ENCODE measurements at regions not wholly inside any gene's neighbourhood (a gene's known extent, or its start where the extent isn't known, plus 50 kb on each side); places are given as distances from the start of the nearest gene placed in this dataset.
"Not testable (repeated sequence)": the region's sequence is repeated elsewhere in the genome, so short reads cannot be mapped to it uniquely, and the experiment has no call there.

DNA sequence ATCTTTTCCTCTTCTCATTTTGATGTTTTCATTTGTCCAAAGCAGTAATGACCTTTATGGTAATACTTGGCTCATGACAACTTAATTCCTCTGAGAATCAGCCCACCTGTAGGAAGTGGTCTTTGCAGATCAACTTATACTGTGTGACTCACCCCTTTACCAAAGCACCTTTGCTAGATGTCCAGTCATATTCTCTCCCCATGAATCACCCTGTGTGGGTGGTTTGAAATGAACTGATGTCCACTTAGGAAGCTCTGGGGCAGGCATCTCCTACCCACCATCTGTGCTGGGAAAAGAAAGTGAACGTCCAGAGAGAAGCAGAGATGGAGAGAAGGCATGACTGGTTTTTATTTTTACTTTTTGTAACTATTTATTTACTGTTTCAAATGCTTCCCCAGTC lies 410.3 kb downstream of the KIF20B start:
- Histone ChIP-seq H3K79me2 (ENCODE audit: insufficient read depth, low read length) (no peaks in the 10 kb centered on the region), H3K27ac (ENCODE audit: low read depth, low read length) (peak overlapping the region; percentile 31), H3K4me2 (ENCODE audit: insufficient read depth, low read length) (peak overlapping the region; percentile 50), H3K4me3 (ENCODE audit: insufficient read depth, low read length) (no peak overlapping the region), H3K4me1 (ENCODE audit: insufficient read depth, low read length) (peaks cover 10% of the 10 kb centered on the region), H3K9me3 (ENCODE audit: low read depth, low read length) (no peaks in the 10 kb centered on the region), H2AFZ (ENCODE audit: low read length) (no peak overlapping the region), H3K27me3 (ENCODE audit: insufficient read depth, low read length) (no peaks in the 10 kb centered on the region), H3K36me3 (ENCODE audit: insufficient read depth, low read length) (no peaks in the 10 kb centered on the region), H4K20me1 (ENCODE audit: insufficient read depth, low read length) (no peaks in the 10 kb centered on the region)
- DNase-seq (ENCODE audit: insufficient read length, low spot score, missing footprints) = no peak
- no peak for TF ChIP-seq CTCF (IDR thresholded peaks at IDR 0.05; ENCODE audit: extremely low read depth, low read depth, low read length)

DNA sequence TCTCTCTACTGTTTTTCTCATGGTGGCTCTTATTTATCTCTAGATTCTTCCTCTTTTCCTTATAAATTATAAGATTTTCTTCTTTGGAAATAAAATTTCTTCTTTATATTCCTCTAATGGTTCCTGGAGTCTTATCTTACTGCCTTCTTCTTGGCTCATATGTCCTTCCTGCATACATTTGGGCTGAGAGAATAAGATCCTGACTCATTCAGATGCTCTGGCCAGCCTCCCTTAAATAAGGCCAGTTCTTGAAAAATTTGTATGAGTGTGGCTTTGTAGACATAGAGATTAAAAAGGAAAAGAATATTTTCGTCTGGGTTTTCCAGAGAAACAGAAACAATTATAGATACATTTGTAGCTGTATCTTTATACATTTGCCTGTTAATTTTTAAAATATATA lies 411.3 kb downstream of the KIF20B start:
- no peak overlapping the region for H3K4me2 ChIP-seq (ENCODE audit: insufficient read depth, low read length)
- H2AFZ ChIP-seq (ENCODE audit: low read length) = no peak overlapping the region
- H4K20me1 ChIP-seq (ENCODE audit: insufficient read depth, low read length) = no peaks in the 10 kb centered on the region
- no peaks in the 10 kb centered on the region for H3K79me2 ChIP-seq (ENCODE audit: insufficient read depth, low read length)
- peak; percentile 84 for DNase-seq (ENCODE audit: insufficient read length, low spot score, missing footprints)
- peaks cover 10% of the 10 kb centered on the region for H3K4me1 ChIP-seq (ENCODE audit: insufficient read depth, low read length)
- H3K4me3 ChIP-seq (ENCODE audit: insufficient read depth, low read length) = no peak overlapping the region
- H3K36me3 ChIP-seq (ENCODE audit: insufficient read depth, low read length) = no peaks in the 10 kb centered on the region
- no peaks in the 10 kb centered on the region for H3K27me3 ChIP-seq (ENCODE audit: insufficient read depth, low read length)
- no peak overlapping the region for H3K27ac ChIP-seq (ENCODE audit: low read depth, low read length)
- no peak for TF ChIP-seq CTCF (IDR thresholded peaks at IDR 0.05; ENCODE audit: extremely low read depth, low read depth, low read length)
- H3K9me3 ChIP-seq (ENCODE audit: low read depth, low read length) = no peaks in the 10 kb centered on the region

DNA sequence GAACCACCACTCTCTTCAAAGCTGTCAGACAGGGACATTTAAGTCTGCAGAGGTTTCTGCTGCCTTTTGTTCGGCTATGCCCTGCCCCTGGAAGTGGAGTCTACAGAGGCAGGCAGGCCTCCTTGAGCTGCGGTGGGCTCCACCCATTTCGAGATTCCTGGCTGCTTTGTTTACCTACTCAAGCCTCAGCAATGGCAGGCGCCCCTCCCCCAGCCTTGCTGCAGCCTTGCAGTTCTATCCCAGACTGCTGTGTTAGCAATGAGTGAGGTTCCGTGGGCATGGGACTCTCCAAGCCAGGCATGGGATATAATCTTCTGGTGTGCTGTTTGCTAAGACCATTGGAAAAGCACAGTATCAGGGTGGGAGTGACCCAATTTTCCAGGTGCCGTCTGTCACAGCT lies 417.2 kb downstream of the KIF20B start:
- not testable (repeated sequence) for H3K36me3 ChIP-seq (ENCODE audit: insufficient read depth, low read length); H3K9me3 ChIP-seq (ENCODE audit: low read depth, low read length); H3K27ac ChIP-seq (ENCODE audit: low read depth, low read length); H4K20me1 ChIP-seq (ENCODE audit: insufficient read depth, low read length); H3K79me2 ChIP-seq (ENCODE audit: insufficient read depth, low read length); H3K4me3 ChIP-seq (ENCODE audit: insufficient read depth, low read length); H3K4me2 ChIP-seq (ENCODE audit: insufficient read depth, low read length); H2AFZ ChIP-seq (ENCODE audit: low read length); H3K27me3 ChIP-seq (ENCODE audit: insufficient read depth, low read length); H3K4me1 ChIP-seq (ENCODE audit: insufficient read depth, low read length); DNase-seq (ENCODE audit: insufficient read length, low spot score, missing footprints)

GRCh38 chr10:90119631-90120280 lies 418.4 kb downstream of the KIF20B start:
- H3K4me3 ChIP-seq (ENCODE audit: insufficient read depth, low read length); H3K27me3 ChIP-seq (ENCODE audit: insufficient read depth, low read length); H3K9me3 ChIP-seq (ENCODE audit: low read depth, low read length); DNase-seq (ENCODE audit: insufficient read length, low spot score, missing footprints); H3K79me2 ChIP-seq (ENCODE audit: insufficient read depth, low read length); H3K27ac ChIP-seq (ENCODE audit: low read depth, low read length); H3K4me2 ChIP-seq (ENCODE audit: insufficient read depth, low read length); H3K36me3 ChIP-seq (ENCODE audit: insufficient read depth, low read length); H2AFZ ChIP-seq (ENCODE audit: low read length); H4K20me1 ChIP-seq (ENCODE audit: insufficient read depth, low read length): not testable (repeated sequence)
- peaks cover 12% of the 10 kb centered on the region for H3K4me1 ChIP-seq (ENCODE audit: insufficient read depth, low read length)

DNA sequence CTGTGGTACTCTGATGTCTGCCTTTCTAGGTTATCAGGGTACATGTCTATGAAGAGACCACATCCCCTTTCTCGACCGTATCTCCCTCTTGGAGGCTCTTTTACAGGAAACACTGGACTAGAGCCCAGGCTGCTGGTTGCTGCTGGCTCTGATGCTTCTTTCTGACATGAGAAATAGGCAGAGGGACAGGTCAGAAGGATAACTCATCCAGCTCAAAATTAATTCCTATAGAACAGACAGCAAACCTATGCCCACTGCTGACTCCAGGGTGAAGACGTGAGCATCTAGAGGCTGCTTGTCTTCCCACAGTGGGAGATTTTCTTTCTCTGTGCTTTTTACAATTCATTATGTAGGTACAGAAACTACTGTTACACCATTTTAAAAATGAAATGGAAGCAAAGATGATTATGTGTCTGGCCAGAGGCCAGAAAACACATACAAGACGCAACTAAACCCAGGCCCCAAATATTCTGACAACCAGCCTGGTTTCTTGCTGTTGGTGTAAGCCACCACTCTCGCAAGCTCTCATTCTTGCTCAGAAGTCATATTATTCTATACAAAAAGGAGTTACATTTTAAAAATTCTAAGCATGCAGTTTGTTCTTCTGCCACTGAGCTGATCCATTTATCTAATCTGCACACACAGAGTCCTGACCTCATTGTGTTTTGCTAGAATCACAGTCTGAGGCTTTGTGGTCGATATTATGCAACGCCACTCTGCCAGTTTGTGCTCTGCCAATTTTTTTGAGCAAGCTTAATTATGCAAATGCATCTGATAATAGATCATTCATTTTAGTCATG lies 424.3 kb downstream of the KIF20B start:
- peaks cover 26% of the 10 kb centered on the region for H3K4me1 ChIP-seq (ENCODE audit: insufficient read depth, low read length)
- no peaks in the 10 kb centered on the region for H3K79me2 ChIP-seq (ENCODE audit: insufficient read depth, low read length)
- DNase-seq (ENCODE audit: insufficient read length, low spot score, missing footprints) = peak; percentile 86
- peak overlapping the region; percentile 30 for H3K4me3 ChIP-seq (ENCODE audit: insufficient read depth, low read length)
- H3K4me2 ChIP-seq (ENCODE audit: insufficient read depth, low read length) = peak overlapping the region; percentile 50
- H3K36me3 ChIP-seq (ENCODE audit: insufficient read depth, low read length) = no peaks in the 10 kb centered on the region
- no peaks in the 10 kb centered on the region for H3K9me3 ChIP-seq (ENCODE audit: low read depth, low read length)
- peak overlapping the region; percentile 32 for H2AFZ ChIP-seq (ENCODE audit: low read length)
- peak overlapping the region; percentile 55 for H3K27ac ChIP-seq (ENCODE audit: low read depth, low read length)
- peak; percentile 32 for TF ChIP-seq CTCF (IDR thresholded peaks at IDR 0.05; ENCODE audit: extremely low read depth, low read depth, low read length)
- no peaks in the 10 kb centered on the region for H4K20me1 ChIP-seq (ENCODE audit: insufficient read depth, low read length)
- no peaks in the 10 kb centered on the region for H3K27me3 ChIP-seq (ENCODE audit: insufficient read depth, low read length)
